ENCODE measurements at regions not wholly inside any gene's neighbourhood (a gene's known extent, or its start where the extent isn't known, plus 50 kb on each side); places are given as distances from the start of the nearest gene placed in this dataset.

DNA sequence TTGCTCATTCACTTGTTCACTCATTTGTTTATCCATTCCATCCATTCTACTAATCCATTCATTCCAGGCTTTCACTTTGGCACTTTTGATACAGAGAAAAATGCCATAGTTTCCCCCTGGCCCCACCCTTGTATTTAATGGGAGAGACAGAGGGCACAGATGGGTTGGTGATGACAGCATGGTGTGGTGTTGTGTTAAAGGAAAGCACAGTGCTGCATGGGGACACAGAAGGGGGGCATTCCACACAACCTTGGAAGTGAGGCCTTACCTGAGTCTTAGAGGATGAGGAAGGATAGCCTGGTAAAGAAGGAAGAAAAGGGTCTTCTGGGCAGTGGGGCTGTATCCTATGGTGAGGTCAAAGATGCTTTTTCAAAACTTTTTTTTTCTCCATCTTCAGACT, 248.5 kb upstream of the C11orf87 start:
- no peak for DNase-seq (ENCODE audit: low spot score)

DNA sequence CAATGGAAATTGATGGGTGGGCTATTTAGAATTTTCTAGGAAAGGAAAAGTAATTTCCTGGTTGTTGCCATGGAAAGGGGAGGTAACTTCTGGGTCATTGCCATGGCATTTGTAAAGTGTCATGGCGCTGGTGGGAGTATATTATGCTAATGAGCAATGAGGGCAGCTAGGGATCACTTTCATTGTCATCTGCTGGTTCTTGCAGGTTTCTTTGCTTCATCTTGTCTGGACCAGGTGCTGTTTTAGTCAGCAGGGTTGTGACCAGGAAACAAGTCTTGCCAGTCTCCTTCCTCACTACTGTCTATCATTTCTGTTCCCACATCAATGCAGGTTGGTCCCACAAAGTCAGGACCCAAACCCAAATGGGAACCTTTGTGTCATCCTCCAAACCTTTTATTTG, 237.6 kb upstream of the C11orf87 start:
- no peak for DNase-seq (ENCODE audit: low spot score)

DNA sequence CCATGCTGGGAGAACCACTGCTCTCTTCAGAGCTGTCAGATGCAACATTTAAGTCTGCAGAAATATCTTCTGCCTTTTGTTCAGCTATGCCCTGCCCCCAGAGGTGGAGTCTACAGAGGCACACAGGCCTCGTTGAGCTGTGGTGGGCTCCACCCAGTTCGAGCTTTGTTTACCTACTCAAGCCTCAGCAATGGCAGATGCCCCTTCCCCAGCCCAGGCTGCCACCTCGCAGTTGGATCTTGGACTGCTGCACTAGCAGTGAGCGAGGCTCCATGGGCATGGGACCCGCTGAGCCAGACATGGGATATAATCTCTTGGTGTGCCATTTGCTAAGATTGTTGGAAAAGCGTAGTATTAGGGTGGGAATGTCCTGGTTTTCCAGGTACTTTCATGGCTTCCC, 229.1 kb upstream of the C11orf87 start:
- DNase-seq (ENCODE audit: low spot score): no peak

DNA sequence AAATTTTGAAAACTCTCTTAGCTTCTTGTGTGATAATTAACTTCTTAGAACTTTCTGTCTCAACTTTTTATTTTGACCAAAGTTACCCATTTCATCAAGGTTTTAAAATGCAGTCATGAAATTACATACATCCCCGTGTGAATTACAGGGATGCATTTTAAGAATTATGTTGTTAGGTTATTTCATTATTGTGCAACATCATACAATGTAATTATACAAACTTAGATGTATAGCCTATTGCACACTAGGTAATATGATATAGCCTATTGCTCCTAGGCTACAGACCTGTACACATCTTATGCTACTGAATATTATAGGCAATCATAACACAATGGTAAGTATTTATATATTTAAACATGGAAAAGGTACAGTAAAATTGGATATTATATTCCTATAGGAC, 228.1 kb upstream of the C11orf87 start:
- DNase-seq (ENCODE audit: low spot score): no peak

DNA sequence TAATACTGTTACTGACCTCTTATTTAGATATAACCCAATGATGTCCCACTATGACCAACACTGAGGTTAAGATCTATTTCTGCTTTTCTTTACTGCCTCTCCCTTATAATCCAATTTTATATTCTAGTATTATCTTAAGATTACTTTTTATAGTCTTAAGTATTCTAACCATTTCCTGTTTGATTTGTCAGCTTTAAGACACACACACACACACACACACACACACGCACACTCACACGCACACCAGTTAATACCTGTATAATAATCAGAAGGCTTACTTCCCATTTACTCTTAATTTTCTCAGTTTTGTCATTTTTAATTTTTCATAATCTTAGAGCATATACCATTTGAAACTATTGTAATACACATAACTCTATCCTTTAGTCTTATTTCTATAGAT, 226.0 kb upstream of the C11orf87 start:
- DNase-seq (ENCODE audit: low spot score): no peak

DNA sequence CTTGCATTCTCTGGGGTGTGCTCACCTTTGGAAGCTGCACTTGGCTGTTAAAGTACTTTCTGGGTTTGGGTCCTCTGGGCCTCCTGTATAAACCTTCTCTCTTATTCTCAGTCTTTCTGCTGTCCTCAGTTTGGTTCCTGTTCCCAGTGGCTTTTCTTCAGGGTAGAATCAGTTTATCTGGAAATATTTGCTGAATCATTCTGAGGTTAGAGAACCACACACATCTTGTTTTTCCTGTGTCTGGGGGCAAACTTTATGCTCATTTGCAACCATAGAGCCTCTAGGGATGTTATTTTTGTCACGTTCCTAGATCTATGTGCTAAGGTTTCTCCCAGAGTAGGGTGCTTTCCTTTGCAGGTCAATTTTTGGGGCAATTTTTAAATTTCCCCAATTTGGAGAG, 224.3 kb upstream of the C11orf87 start:
- no peak for DNase-seq (ENCODE audit: low spot score)

DNA sequence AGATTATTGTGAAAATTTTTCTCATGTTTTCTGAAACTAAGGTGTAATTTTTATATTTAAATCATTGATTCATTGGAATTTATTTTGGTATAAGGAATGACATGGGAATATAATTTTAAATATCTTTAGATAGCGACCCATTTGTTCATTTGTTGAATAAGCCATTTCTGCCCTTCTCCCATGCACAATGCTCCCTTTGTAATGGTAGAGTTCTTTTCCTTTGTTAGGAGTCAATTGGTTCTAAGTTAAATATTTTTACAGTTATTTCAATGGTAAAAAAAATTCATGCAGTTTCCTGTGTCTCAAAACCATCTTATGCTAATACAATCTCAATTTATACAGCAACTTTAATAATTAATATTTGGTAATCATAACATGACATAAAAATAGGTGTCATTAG, 218.8 kb upstream of the C11orf87 start:
- DNase-seq (ENCODE audit: low spot score): no peak

DNA sequence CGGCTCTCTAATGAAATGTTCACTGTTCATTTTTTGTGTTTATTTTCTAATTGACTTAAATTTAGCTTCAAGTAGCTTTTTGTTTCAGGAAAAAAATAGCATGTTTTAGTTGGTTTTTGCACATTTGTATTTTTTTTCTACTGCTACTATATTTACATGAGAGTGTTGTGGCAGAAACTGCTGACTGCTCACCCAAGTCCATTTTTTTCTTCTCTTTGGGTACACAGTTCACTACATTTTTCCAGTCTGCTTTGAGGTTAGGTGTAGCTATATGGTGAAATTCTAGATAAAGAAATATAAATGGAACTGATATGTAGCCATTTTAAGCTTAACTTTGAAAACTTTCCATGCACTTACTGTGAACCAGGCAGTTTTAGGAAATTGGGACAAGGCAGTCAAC, 216.7 kb upstream of the C11orf87 start:
- DNase-seq (ENCODE audit: low spot score): no peak

DNA sequence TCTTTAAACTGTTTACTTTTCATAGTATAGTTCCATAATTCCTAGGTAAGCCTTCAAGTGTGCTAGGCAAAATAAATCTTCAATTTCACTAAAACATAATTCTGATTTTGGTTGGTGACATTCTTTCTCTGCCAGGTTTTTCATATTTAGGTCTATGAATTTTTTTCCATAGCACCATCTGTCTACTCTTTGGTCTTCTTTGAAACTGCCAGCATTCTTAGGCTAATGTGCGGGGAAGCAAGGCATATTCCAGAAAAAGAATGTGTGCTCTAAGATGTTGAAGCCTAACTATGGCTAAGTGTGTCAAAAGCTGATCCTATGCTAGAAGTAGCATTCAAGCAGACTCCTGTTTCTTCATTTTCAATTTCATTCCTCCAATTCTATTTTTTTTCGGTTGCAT, 213.9 kb upstream of the C11orf87 start:
- no peak for DNase-seq (ENCODE audit: low spot score)

DNA sequence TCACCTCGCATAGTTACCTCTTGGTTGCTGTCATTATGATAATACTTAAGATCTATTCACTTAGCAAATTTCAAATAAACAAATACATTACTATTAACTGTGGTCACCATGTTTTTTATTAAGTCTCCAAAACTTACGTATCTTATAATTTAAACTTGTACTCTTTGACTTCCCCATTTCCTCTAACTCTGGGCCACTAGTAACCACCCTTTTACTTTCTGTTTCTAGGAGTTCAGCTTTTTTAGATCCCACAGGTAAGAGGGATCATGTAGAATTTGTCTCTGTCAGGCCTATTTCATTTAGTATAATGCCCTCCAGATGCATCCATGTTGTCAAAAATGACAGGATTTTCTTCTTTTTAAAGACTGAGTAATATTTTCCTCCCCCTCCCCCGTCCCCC, 212.4 kb upstream of the C11orf87 start:
- DNase-seq (ENCODE audit: low spot score): no peak

DNA sequence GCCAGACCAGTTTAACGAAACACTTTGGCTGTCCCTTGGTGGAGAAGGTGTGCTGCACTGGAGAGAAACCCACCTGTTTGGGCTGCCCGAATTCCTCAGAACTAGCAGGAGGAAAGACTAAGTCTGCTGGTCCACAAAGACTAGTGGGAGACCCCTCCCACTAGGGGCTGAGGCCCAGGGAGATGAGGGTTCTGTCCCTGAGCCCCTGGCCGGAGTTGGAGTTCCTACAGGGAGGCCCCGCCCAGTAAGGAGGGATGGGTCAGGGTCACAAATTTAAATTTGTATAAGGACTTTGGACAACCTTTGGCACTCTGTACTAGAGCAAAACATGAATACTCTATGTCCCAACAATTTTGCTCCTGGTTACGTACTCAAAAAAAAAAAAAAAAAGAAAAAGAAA, 200.8 kb upstream of the C11orf87 start:
- no peak for DNase-seq (ENCODE audit: low spot score)

DNA sequence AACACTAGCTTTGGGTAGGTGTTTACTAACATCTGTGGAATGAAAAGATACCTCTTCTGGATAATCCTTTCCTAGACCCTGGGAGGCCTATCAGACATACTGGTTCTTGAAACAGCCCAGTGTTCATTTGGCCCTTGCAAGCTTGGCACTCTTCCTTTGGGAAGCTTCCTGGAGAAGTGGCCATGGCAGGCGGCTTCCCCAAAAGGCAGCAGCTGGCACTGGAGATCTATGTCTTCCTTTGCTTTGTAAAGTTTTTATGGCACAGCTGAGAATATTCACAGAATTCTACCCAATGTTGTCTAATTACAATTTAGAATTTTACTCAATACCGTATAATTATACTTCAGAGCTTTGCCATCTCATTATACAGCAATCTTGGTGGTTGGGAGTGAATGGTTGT, 199.2 kb upstream of the C11orf87 start:
- DNase-seq (ENCODE audit: low spot score): no peak

DNA sequence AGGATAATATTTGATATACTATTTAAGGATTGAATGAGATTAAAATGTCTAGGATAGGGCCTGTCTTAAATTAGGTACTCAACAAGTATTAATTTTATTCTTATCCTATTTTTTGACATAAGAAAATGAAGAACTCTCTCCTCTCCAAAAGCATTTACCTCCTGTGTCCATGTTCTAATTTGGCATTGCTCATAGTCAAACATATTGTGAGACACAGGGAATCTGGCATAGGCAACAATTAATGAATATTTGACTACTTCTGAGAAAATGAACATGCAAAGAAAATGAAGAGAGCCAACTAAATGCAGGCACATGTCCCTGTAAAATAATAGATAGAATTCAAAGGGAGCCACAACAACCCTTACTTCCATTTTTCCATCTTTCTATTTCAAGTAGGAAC, 198.5 kb upstream of the C11orf87 start:
- DNase-seq (ENCODE audit: low spot score): no peak

DNA sequence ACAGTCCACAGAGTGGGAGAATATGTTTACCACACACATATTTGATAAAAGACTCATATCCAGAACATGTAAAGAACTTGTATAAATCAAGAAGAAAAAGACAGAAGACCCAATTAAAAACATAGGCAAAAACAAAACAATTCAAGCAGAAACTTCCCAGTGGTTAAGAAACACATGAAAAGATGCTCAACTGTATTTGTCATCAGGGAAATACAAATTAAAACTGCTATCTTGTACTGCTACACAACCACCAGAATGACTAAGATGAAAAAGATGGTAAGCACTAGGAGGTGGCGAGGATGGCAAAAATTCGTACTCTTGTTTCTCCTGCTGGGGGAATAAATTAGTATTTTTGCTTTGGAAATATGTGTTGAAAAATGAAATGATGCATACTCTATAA, 192.3 kb upstream of the C11orf87 start:
- no peak for DNase-seq (ENCODE audit: low spot score)

DNA sequence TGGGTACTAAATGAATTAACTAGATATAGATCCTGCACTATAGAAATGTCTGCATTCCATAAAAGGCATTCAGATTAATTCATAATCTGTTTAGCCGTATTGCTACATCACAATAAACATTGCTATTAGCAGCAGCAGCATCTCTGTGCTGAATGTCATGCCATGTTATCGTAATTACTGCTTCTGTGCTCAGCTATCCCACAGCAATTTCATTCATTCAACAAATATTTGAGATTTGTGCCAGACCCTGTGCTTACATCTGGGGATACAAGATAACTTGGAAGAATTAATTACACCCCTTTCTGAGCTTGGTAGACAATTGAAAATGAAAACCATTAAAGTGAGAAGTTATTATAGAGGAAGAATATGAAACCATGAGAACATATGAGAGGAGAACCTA, 185.8 kb upstream of the C11orf87 start:
- DNase-seq (ENCODE audit: low spot score): no peak

DNA sequence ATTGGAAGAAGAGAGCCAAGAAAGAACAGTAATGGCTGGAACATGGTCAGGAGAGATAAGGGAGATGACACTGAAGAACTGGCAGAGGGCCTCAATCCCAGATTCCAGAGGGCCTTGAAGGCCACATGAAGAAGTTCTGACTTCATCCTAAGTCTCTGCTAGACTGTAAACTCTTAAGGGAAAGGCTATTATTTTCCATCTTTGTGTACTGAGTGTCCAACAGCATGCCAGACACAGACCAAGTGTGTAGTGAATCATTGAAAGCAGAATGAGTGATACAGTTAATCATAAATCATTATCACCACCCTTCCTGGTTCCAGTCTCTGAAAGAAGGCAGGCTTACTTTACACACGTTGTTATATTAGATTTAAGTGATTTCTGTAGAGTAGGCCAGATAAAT, 185.3 kb upstream of the C11orf87 start:
- DNase-seq (ENCODE audit: low spot score): no peak

DNA sequence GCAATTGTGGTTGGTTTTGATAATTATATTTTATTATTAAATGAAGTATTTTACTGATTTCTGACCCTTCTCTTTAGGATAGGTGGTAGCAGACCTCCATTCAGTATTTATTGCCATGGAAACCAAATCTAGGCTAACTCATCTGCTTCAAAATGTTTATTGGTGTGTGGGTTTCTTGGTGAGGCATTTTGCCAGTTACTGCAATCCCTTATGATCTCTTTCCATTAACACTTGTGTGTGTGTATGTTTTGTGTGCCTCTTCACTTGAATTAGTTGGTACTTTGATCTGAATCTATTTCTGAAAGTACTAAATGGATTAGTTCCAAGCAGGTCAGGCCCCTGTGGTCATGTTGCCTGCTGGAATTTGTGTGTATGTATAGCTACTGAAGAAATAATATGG, 184.4 kb upstream of the C11orf87 start:
- no peak for DNase-seq (ENCODE audit: low spot score)

DNA sequence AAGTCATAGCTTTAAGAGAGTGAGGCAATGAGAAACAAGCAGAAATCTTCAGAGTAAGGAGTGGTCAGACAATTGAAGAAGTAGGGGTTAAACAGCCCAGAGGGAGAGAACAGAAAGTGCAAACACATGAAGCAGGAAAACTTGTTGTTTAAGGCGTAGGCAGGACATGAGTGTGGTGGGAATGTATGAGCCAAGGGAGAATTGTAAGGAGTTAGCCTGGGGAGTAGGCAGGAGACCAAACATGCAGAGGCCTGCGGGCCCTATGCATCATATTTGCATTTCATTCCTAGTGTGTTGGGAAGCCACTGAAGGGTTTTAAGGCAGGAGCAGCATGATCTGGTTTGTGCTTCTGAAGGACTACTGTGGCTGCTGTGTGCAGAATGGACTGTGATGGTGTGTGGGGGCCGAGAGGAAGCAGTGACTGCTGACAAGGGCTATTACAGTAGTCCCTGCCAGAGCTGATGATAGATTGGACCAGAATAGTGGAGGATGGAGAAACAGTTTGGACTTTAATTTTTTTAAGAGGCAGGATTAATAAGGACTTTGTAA, 179.9 kb upstream of the C11orf87 start:
- no peak for DNase-seq (ENCODE audit: low spot score)

DNA sequence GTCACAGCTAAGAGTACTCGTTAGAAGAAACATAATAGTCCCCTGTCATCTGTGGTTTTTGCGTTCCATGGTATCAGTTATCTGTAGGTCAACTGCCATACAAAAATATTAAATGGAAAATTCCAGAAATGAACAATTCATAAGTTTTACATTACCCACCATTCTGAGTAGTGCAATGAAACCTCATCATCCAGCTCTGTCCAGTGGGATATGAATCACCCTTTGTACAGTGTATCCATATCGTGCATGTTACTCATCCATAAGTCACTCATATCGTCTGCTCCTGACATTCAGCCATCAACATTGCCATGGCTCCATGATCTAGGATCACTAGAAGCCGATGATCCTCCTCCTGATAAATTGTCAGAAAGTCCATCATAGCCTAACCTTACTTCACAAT, 174.9 kb upstream of the C11orf87 start:
- DNase-seq (ENCODE audit: low spot score): no peak

DNA sequence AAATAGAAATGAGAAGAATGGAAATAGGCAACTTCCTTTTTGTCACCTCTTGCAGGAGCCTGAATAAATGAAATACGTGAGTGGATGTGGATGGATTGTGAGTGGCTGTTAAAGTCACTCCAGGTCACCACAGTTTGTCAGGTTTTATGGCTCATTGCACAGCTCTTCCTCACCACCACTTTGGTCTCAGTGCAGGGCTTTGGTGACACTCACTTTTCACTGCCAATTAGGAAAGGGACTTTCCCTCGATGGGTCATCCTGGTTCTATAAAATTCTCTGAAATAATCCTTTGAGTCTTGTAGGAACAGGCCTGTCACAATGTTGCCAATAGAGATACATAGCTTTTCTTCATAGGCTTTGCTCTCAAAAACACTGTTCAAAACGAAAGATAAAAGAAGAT, 172.4 kb upstream of the C11orf87 start:
- DNase-seq (ENCODE audit: low spot score): no peak

DNA sequence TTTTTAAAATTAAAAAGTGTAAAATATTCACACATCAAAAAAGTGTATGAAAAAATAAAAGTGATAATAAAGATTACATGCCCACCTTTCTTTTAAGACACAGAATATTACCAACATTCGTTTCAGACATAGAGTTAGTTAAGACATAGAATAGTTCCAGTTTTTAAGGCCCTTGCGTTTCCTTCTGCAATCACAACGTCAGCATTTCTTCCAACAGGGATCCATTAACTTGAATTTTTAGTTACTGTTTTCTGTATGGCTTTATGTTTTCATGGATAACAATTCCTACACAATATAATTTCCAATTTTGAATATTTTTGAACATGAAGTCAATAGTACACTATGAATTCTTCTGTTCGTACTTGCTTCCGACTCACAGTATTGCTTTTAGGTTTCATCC, 170.8 kb upstream of the C11orf87 start:
- no peak for DNase-seq (ENCODE audit: low spot score)

DNA sequence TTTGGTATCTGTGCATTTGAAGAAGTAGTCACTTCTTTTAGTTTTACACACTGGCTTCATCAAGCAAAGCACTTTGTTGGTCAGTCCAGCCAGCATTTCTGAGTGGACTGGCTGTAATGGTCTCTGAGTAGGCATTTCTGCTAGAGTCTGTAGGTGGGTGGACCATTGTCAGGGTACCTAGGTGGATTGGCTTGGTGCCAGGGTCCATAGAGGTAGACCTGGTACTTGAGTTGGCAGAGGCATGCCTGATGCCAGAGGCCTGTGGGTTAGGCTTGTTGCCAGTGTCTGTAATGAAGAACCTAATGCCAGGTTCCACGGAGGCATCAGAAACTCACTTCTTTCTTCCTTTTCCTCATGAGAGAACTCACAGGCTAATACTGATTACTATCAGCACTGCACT, 157.9 kb upstream of the C11orf87 start:
- no peak for DNase-seq (ENCODE audit: low spot score)

DNA sequence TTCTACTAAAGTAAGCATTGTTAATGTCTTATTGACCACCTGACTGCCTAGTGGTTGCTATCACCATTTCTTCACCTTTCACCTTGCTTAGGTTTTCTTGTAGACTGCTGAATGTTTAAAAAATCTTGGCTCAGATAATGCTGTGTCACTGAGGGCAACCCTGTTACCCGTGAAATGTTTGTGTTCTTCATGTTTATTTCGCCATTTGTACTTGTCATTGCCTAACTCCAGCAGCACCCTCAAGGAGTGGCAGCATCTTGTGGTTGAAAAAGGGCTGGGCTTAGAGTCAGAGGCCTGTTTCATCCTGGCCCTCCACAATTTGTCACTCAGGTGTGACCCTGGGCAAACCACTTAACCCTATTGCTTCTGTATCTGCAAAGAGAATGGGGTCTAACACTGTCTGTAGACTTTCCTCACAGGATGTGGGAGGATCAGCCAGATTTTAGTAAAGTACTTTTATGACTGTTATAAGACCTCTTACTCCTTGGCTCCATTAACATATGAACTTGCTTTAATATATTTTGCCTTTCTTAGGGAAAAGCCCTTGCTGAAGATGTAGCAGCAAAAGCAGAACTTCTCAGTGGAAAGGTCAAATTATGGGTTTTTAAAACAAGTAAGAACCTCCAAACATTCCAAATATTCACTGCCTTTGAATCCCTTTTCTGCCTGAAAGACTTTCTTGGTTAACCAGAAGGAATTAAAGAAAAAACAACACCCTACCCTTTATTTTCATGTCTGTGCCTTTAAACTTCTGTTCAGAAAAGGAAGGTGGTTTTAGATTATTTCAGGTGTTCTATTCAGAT, 154.5 kb upstream of the C11orf87 start:
- no peak for DNase-seq (ENCODE audit: low spot score)

DNA sequence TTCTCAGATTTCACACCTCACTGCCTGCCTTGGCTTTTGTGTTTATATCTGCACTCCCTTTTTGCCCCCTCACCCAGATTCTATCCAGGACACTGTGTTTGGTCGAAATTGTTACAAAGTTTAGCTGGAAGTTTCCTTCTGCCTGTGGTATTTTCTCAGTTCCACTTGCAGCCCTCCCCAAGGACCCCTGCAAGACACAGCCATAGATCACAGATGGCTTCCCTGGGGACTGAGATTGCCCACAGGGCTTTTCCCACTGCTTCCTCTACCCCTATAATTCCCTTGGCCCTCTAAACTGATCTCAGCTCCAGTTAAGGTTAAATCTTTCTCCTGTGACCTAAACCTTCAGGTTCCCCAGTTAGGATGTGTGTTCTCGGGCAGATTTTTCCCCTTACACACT, 146.1 kb upstream of the C11orf87 start:
- no peak for DNase-seq (ENCODE audit: low spot score)

Measured in HuH-7 (cell line).